Suprapubic skin (tissue), 4 donors: ENCODE measurements at regions not wholly inside any gene's neighbourhood (a gene's known extent, or its start where the extent isn't known, plus 50 kb on each side); places are given as distances from the start of the nearest gene placed in this dataset.

Source experiments
- DNase-seq, 2 donors: peaks; one replicate each; pipeline ENCODE4 v3.0.0-alpha.2; 2019; ENCODE audit warnings: low spot score in 2 of 2
- H3K27ac ChIP-seq: fragments of 200-600 bp; sonication (generic); one replicate; pipeline ENCODE4 v1.5.1; 2019
- H3K27me3 ChIP-seq: fragments of 200-600 bp; sonication (generic); one replicate; pipeline ENCODE4 v1.5.1; 2019
- H3K36me3 ChIP-seq: fragments of 200-600 bp; sonication (generic); one replicate; pipeline ENCODE4 v1.5.1; 2019
- H3K4me1 ChIP-seq: fragments of 200-600 bp; sonication (generic); one replicate; pipeline ENCODE4 v1.5.1; 2019
- H3K4me3 ChIP-seq: fragments of 200-600 bp; sonication (generic); one replicate; pipeline ENCODE4 v1.5.1; 2019; ENCODE audit warnings: mild to moderate bottlenecking
- H3K9me3 ChIP-seq: fragments of 200-600 bp; sonication (generic); one replicate; pipeline ENCODE4 v1.5.1; 2019
- CTCF ChIP-seq, 2 donors: fragments of 200-600 bp in 1 of 2; fragments of 450-650 bp in 1 of 2; sonication (generic) in 1 of 2; IDR thresholded peaks; one replicate each; pipeline ENCODE4 v1.5.1; 2016 to 2019; ENCODE audit warnings: antibody characterized with exemption in 2 of 2, mild to moderate bottlenecking in 1 of 2, moderate library complexity in 1 of 2
- EP300 ChIP-seq: sonication (generic); formaldehyde crosslinking; IDR thresholded peaks from one replicate; pipeline ENCODE4 v1.6.1; 2017; ENCODE audit warnings: antibody characterized with exemption
- POLR2A ChIP-seq, 2 donors: fragments of 450-650 bp; IDR thresholded peaks; one replicate each; pipeline ENCODE4 v1.6.1; 2017; ENCODE audit warnings: antibody characterized with exemption in 2 of 2, mild to moderate bottlenecking in 2 of 2, moderate library complexity in 2 of 2
- POLR2AphosphoS5 ChIP-seq, 3 donors: sonication (generic); formaldehyde crosslinking; IDR thresholded peaks; one replicate each; pipeline ENCODE4 v1.6.1; 2017; ENCODE audit warnings: antibody characterized with exemption in 3 of 3
- WGBS: methylation state at CpG from one replicate; pipeline ENCODE4 v1.1.5; 2018; 5-methylcytosine and 5-hydroxymethylcytosine counted together

GRCh38 chr5:97877588-97877987 is 694.5 kb upstream of the RIOK2 start:
- H3K4me1 ChIP-seq, result peaks cover 2% of the 10 kb centered on the region
- H3K27me3 ChIP-seq, result no peaks in the 10 kb centered on the region
- H3K4me3 ChIP-seq, result no peak overlapping the region
- TF ChIP-seq EP300 (no peak), CTCF (IDR thresholded peaks at IDR 0.05) (no peak), POLR2AphosphoS5 (IDR thresholded peaks at IDR 0.05) (no peak), POLR2A (IDR thresholded peaks at IDR 0.05) (no peak)
- DNase-seq, result no peak
- no peaks in the 10 kb centered on the region for H3K9me3 ChIP-seq
- H3K36me3 ChIP-seq, result no peaks in the 10 kb centered on the region
- WGBS, result 41% methylated on average over 3 of the region's 3 CpGs
- no peak overlapping the region for H3K27ac ChIP-seq

- Histone ChIP-seq H3K27me3 (no peaks in the 10 kb centered on the region), H3K9me3 (no peaks in the 10 kb centered on the region), H3K4me1 (no peaks in the 10 kb centered on the region), H3K4me3 (no peak overlapping the region), H3K36me3 (no peaks in the 10 kb centered on the region), H3K27ac (no peak overlapping the region)
- no peak for DNase-seq
- TF ChIP-seq POLR2AphosphoS5 (IDR thresholded peaks at IDR 0.05), result no peak
- no peak for TF ChIP-seq POLR2A (IDR thresholded peaks at IDR 0.05)
- no peak for TF ChIP-seq CTCF (IDR thresholded peaks at IDR 0.05)
- no peak for TF ChIP-seq EP300
- WGBS, result 85% methylated on average over 2 of the region's 2 CpGs
Measured at GRCh38 chr5:97888439-97888838, 705.4 kb upstream of the RIOK2 start.

DNA sequence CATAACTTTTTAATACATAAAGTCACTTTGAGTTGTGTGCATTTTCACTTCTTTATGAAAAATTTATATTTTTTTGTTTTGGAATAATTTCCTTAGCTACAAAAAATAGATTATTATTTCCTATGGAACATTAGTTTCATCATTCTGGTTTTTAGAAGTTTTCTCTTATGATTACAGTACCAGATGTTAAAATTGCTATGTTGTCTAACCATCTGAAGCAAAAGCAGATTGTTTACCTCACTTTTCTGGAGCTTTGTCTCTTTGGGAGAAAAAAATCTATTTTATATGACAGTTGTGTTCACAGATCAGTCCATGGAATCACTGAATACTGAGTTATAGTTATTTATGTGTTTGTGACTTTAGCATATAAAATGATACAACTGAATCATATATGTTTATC is 708.9 kb upstream of the RIOK2 start:
- Histone ChIP-seq H3K27me3 (no peaks in the 10 kb centered on the region), H3K27ac (no peak overlapping the region), H3K9me3 (no peaks in the 10 kb centered on the region), H3K4me3 (no peak overlapping the region), H3K36me3 (no peaks in the 10 kb centered on the region), H3K4me1 (no peaks in the 10 kb centered on the region)
- DNase-seq, result no peak
- TF ChIP-seq POLR2A (IDR thresholded peaks at IDR 0.05) (no peak), CTCF (IDR thresholded peaks at IDR 0.05) (no peak), EP300 (no peak), POLR2AphosphoS5 (IDR thresholded peaks at IDR 0.05) (no peak)

DNA sequence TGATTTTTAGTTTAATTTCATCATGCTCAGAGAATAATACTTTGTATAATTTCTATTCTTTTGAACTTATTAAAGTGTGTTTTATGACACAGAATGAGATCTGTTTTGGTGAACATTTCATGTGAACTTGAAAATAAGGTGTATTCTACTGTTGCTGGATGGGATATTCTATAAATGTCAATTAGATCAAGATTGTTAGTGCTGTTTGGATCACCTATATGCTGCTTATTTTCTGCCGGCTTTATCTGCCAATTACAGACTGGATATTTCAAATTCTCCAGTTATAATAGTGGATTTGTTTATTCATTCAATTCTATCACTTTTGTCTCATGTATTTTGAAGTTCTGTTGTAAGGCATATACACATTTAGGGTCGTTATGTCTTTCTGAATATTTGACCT is 720.7 kb upstream of the RIOK2 start:
- DNase-seq, result no peak
- Histone ChIP-seq H3K27me3 (no peaks in the 10 kb centered on the region), H3K4me1 (no peaks in the 10 kb centered on the region), H3K27ac (no peak overlapping the region), H3K36me3 (no peaks in the 10 kb centered on the region), H3K9me3 (no peaks in the 10 kb centered on the region), H3K4me3 (no peak overlapping the region)
- TF ChIP-seq EP300, result no peak
- no peak for TF ChIP-seq POLR2A (IDR thresholded peaks at IDR 0.05)
- no peak for TF ChIP-seq CTCF (IDR thresholded peaks at IDR 0.05)
- TF ChIP-seq POLR2AphosphoS5 (IDR thresholded peaks at IDR 0.05), result no peak
- 80% methylated on average over 2 of the region's 2 CpGs for WGBS

DNA sequence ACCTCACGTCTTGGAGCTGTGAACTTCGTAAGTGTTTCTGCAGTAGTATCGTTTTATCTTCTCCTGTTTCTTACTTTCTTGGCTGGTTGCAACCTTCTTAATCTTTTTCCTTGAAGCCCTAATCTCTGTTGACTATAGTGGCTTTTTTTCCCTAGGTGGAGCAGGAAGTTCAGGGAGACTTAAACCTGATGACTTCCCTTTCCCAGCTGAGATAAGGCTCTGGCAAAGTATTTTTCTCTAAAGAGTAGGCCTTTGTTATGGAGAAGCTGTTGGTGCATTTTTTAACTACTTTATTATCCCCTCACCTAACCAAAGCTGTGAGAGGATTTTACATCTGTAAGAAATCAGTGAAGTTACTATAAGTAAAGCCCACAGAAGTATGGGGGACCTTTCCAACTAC is 723.1 kb upstream of the RIOK2 start:
- WGBS, result 85% methylated on average over 3 of the region's 3 CpGs
- Histone ChIP-seq H3K4me3 (no peak overlapping the region), H3K27ac (no peak overlapping the region), H3K36me3 (no peaks in the 10 kb centered on the region), H3K9me3 (no peaks in the 10 kb centered on the region), H3K4me1 (no peaks in the 10 kb centered on the region), H3K27me3 (no peaks in the 10 kb centered on the region)
- DNase-seq, result no peak
- TF ChIP-seq EP300, result no peak
- TF ChIP-seq CTCF (IDR thresholded peaks at IDR 0.05), result no peak
- no peak for TF ChIP-seq POLR2AphosphoS5 (IDR thresholded peaks at IDR 0.05)
- no peak for TF ChIP-seq POLR2A (IDR thresholded peaks at IDR 0.05)
